Left renal pelvis (tissue), 4 donors: ENCODE measurements at regions not wholly inside any gene's neighbourhood (a gene's known extent, or its start where the extent isn't known, plus 50 kb on each side); places are given as distances from the start of the nearest gene placed in this dataset.

Experiments used
- DNase-seq, 4 donors: peaks; one replicate each; pipeline ENCODE4 v3.0.0-alpha.2; 2013; ENCODE audit warnings: low read depth in 4 of 4, low spot score in 3 of 4

DNA sequence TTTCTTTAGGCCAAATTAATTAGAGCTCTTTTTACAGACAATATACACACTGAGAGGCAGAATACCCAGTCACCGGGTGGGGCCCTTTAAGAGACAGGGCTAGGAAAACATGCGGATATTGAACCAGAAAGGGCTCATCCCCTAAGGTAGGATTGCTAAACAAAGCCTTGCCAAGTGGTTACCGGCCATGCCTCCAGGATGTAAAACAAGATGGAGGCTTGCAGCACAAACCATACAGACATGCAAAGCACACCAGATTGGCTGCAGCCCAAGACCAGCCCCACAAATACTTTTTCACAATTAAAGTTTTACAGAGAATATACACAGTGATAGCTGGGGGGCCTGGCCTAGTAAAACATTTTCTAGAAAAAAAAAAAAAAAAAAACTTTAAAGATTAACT lies 210.0 kb downstream of the KLHL4 start:
- no peak for DNase-seq

DNA sequence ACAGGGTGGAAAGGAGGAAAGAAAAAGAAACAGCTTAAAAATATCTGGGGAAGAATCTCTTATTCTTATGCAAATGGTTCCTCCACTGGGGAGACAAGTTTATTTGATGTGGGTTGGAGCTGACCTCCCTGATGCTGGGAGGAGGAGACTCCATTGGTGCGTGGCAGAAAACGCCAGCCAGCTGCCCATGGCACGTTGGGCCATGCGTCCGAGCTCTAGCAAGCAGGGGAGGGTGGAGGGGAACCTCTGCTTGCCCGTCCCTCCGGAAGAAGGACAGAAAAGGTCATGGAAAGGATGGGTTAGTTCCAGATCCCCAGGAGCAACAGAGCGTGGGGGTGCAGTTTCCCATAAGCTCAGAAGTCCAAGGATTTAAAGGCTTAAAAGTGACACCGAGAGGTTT lies 210.4 kb downstream of the KLHL4 start:
- no peak for DNase-seq

DNA sequence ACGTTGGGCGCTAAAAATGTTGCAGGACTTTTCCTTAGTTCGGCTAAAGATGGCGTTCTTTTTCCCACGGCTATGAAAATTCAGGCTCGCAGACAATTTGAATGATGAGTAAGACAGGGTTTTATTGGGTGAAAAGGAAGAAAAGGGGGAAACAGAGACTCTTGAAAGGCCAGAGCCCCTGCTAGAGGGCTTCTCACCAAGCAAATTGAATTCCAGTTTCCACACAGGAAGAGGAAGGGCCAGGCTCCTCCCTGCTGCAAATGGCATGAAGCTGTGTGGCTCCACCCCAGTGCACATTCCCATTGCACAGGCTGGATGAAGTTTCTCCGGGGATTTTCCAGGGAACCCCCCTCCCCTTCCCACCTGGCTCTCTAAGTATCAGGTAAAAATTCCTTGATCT lies 210.9 kb downstream of the KLHL4 start:
- no peak for DNase-seq

DNA sequence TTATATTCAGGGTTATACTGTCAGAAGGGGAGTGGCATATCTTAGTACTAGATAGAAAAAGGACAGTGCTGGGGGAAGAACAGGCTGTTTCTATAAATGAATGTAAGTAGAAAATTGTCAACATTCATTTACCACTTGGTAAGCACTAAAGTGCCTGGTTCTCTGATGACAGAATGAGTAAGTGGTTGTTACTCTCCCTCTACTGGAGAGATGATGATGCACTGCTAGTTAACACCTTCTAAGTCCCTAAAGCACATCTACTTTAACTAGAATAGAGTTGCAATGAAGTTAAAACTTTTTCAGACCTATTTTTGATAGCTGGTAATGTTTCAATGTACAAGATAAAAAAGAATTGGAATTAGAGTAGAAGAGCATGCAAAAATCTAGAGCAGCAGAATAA lies 214.5 kb downstream of the KLHL4 start:
- no peak for DNase-seq

DNA sequence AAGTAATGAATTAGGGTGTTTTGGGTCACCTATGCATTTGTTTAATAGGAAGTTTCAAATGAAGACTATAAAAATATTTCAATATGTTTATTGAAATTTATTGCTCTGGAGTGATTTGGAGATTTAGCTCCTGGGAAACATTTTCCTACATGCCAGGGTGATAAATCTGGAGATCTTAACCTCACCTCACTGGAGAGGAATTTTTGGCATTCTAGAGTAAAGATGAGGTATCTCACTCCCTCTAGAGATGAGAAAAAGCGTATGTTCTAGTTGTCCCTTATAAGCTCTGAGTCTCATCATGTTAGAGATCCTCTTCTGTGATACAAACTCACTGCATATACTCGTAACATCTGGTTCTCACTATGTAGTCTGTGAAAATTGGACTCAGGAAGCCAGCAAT lies 219.0 kb downstream of the KLHL4 start:
- DNase-seq: no peak

DNA sequence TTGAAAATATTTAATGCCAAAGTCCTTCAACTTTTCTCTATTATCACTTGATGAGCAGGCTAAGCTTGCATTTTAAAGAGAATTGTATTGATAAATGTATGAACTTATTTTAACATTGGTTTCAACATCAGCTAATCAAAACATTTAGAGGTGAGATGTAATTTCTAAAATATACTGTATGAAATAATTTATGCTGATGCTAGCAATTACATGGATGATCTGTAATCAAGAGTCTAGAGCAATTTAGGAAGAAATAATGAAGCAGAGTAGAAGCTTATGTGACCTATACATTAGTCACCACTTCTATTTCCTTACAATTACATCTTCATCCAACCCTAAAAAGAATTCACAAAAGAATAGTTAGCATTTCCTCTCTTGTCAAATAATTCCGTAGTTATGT lies 226.8 kb downstream of the KLHL4 start:
- DNase-seq: no peak

DNA sequence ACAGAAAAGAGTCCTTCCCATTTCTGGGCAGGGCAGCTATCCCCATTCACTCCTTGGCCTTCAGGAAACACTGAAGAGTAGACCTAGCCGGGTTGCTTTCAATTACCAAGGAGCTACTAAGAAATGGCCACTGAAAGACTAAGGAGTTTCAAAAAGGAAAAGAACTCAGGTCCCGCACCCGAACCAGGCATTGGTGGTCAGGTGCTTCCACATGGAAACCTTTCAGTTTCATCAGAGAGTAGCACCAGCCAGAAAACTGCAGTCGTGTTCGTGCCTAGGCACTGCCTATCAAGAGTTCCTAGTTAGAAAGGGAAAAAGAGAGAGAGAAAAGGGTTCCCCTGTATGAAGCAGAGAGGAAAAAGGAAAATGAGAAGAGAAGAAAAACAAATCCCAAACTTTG lies 237.9 kb downstream of the KLHL4 start:
- no peak for DNase-seq

DNA sequence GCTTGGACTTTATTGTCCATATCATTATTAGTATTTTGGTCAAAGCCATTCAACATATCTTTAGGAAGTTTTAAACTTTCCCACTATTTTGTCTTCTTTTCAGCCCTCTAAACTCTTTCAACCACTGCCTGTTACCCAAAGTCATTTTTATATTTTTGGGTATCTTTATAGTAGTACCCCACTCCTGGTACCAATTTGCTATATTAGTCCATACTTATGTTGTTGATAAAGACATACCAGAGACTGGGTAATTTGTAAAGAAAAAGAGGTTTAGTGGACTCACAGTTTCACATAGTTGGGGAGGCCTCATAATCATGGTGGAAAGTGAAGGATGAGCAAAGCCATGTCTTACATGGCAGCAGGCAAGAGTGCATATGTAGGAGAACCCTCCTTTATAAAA lies 271.4 kb downstream of the KLHL4 start:
- DNase-seq: no peak

DNA sequence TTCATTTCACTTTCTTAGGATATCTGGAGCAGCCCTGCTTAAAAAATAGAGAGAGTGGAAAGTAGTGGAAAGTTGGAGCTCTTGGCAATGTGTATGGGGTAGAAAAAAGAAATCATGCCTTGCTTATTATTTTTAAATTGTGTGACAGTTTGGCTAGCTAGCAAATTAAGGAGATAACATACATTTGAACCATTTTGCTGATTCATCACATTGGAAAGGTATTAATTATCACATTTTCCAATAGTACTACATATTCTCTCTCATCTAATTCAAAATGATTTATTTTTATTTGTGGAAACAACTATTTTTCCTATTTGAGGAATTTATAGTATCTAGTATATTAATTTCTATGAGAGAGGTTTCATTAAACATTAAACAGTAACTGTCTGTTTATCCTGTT lies 280.4 kb downstream of the KLHL4 start:
- no peak for DNase-seq

DNA sequence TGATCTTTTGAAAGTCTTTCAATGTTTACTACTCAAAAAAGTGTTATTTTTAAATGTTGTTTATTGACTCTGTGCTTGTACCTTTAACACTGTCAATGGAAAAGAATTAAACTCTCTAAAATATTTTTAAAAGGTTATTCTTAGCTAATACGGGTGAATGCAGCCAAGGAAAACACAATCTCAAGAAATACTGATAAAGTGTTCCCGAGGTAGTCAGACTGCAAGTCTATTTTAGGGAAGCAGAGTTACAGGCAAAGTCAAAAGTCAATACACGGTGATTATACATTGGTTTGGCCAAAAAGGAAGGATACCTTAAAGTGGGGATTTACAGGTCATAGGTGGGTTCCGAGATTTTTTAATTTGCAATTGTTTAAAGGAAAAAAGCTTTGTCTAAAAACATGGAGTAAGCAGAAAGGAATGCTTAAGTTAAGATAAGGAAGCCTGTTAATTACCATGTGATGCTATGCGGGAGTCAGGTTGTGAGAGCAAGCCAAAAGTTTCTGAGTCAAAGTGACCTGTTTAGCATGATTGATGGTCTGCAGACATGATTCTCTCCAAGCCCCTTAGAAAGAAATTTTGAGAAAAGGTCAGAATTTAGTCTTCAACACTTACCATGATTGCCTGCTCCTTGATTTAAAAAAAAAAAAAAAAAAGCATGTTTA lies 288.4 kb downstream of the KLHL4 start:
- no peak for DNase-seq

DNA sequence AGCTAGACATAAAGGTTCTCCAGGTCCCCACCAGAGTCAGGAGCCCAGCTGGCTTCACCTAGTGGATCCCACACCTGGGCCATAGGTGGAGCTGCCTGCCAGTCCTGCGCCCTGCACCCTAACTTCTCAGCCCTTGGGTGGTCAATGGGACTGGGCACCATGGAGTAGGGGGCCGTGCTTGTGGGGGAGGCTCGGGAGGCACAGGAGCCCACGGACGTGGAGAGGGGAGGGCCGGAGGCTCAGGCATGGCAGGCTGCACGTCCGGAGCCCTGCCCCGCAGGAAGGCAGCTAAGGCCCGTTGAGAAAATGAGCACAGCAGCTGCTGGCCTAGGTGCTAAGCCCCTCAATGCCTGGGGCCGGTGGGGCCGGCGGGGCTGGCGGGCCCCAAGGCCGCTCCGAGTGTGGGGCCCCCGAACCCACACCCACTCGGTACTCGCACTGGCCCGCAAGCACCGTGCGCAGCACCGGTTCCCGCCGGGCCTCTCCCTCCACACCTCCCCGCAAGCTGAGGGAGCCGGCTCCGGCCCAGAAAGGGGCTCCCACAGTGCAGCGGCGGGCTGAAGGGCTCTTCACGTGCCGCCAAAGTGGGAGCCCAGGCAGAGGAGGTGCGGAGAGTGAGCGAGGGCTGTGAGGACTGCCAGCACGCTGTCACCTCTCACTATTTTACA lies 291.1 kb downstream of the KLHL4 start:
- DNase-seq: no peak

DNA sequence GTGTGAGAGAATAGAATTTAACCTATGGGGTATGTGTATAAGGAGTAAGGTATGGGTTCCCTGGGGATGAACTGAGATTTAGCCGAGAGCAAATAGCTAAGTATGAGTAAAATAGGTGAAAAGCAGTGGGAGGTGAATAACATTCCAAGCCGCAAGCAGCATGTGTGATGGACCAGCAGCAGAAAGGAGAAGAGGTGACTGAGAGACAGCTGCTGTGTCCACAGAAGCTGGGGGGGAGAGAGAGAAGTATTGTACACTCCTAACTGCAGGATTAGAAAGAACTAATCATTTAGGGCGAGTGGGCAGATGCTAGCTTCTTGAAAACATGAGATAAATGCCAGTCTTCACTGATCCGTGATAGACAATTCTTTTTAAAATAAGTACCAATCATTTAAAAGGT lies 296.0 kb downstream of the KLHL4 start:
- no peak for DNase-seq

DNA sequence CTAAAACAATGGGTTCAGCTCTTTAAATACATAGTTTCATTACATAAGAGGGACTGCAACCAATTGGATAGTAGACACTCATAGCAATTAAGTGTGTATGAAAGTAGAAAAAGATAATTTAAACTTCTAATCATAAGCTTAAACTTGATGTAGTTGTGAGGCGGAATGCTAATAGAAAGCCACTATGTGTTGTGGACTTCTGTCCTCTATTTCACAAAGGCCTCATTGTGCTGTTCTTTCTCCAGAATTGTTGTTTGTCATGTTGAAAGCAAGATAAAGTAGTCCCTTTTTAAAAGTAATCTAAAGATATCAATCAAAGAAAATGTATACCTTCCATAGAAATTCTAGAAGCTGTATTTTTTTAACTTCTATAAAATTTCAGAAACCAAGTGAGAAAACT lies 329.4 kb downstream of the KLHL4 start:
- no peak for DNase-seq

DNA sequence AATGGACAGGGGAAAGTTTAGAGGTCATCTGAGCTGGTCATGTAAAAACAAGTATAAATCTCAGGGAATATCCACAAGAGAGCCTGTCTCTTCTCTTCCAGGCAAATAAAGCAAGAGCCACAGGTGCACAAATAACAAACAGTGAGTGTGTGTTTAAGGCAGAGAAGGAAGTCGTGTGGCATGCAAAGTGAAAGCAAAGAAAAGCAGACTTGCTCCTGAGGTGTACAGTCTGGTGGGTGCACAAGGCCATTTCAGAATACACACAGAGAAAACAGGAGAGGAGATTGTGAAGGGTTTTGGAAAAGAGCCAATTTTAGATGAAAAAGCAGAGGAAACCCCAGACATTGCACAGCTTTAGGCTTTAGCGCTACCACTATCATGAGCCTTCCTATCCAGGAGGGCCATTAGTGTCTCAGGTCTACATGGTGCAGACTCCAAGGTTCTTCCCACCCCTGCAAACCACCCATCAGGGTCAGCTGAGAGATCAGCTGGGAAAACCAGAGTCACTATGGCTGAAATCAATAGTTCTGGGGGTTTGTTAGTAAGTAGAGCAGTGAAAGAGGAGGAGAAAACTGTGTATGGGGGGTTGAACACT lies 355.8 kb downstream of the KLHL4 start:
- DNase-seq: no peak

DNA sequence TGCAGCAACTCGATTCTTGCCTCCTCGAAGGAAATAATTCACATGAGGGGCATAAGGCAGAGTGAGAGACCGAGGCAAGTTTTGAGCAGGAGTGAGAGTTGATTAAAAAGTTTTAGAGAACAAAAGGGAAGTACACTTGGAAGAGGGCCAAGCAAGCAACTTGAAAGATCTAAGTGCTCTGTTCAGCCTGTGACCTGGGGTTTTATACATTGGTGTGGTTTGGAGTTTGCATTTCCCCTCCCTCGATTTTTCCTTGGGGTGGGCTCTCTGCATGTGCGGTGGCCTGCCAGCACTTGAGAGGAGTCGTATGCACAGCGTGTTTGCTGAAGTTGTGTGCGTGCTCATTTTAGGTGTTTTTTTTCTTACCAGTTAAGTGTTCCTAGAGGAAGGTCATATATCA lies 356.4 kb downstream of the KLHL4 start:
- peak in 1 of 4 donors; percentile 17 for DNase-seq

DNA sequence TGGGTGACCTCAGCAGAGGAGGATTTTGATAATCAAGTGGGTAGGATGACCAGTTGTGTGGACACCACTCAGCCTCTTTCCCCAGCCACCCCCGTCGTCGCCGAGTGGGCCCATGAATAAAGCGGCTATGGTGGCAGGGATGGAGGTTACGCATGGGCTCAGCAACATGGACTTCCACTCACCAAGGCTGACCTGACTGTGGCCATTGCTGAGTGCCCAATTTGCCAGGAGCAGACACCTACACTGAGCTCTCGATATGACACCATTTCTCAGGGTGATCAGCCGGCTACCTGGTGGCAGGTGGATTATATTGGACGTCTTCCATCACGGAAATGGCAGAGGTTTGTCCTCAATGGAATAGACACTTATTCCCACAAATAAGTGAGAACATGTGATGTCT lies 361.3 kb downstream of the KLHL4 start:
- no peak for DNase-seq

DNA sequence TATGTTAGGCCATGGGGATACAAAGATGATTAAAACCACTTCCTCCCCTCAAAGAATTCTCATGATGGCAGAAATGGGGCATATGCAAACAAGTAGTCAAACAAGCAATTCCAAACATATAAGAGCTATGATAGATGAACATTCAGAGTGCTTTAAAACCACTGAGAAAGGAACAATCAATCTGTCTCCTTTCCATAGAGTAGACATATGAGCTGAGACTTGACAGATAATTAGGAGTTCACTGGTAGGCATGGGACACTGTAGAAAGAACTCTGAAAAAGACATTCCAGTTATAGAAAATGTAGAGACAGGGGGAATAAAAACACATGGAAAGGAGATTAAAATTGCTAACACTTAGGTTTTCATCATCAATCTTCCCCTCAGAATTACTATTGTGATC lies 372.8 kb downstream of the KLHL4 start:
- no peak for DNase-seq

DNA sequence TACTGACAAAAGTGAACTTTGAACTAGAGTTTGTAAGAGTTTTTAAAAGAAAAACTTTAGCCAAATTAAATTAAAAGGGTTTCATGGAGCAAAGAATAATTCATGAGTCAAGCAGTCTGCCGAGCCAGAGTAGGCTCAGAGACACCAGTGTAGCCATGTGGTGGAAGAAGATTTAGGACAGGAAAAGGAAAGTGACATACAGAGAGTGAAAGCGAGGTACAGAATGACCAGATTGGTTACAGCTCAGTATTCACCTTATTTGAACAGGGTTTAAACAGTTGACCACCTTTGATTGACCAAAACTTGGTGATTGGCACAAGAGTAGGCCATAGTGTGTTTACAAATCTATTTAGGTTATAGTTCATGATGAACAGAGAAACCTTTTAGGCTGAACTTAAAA lies 377.8 kb downstream of the KLHL4 start:
- DNase-seq: no peak

DNA sequence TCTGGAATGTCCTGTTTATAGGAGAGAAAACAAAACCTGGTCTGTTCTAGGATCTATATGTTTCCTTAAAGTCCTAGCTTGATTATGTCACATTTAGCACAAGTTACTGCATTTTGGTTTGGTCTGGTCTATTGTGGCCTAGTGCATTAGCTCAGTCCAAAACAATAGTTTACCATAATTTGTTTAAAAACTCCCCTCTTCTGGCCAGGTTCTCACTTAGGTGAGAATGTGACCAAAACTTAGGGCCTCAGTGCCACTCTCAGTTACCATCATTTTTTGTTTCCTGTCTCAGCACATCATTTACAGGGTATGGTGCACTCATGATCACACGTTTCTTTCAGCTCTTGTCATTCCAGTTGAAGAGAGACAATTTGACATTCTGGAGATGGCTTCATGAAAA lies 378.5 kb downstream of the KLHL4 start:
- DNase-seq: no peak

DNA sequence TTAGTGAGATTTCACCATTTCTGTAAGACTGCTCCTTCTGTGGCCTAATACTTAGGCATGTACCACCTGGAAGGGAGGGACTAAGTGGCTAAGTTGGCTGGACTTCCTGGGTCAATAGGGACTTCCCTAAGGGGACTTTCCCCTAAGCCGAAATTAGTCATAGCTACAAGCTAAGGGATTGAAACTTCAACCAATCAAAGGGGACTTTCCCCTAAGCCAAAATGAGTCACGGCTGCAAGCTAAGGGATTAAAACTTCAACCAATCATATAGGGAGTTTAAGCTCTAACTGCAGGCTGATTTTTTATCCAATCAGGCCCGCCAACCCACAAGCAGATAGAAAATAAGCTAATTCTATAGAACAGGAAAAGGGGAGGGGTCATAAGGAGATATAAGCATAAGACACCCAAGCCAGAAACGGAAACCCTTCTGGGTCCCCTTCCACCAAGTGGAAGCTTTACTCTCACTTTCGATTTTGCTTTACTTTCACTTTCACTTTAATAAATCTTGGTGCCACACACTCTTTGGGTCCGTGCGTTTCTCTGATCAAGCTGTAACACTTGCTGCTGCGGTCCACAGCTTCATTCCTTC lies 382.8 kb downstream of the KLHL4 start:
- DNase-seq: no peak

DNA sequence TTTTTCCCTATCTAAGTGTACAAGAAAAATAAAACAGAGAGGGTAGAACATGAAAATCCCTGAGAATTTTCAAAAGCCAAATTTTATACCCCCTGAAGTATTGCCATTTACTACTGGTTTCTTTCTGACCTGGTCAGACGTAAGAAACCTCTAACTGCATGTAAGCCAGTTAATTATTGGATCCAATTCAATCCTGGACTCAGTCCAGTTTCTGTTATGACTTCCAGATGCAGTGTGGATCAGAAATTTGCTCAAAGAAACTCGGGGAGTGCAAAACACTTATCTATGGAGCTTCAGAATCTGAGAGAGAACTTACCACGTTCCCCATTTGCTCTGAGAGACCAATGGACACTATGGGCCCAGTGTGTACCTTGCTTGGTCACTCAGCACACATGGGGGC lies 383.5 kb downstream of the KLHL4 start:
- DNase-seq: no peak

DNA sequence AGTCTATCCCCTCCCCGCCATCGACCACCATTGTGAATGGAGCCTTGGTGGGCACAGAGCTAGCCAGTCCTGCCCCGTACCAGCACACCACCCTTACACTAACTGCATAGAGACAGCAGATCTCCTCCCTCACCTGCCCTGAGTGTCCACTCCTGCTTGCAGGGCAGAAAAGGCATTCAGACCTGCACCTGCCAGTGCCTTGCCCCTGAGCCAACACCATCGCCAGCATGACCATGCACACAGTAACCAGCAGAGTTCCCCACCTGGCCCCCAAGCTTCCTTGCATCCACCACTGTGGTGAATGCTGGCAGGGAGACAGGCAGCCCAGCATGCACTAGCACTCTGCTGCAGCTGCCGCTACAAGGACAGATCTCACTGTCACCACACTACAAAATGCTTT lies 397.1 kb downstream of the KLHL4 start:
- no peak for DNase-seq
